Hepatic stellate cell (primary cell): ENCODE measurements at regions not wholly inside any gene's neighbourhood (a gene's known extent, or its start where the extent isn't known, plus 50 kb on each side); places are given as distances from the start of the nearest gene placed in this dataset.

Experiments
- DNase-seq: peaks from one replicate; pipeline ENCODE4 v3.0.0; 2011; ENCODE audit warnings: low spot score

- no peak for DNase-seq
Measured at GRCh38 chr2:199025146-199025545, 432.6 kb downstream of the SATB2 start.

- DNase-seq, result no peak
Measured at GRCh38 chr2:199024224-199024623, 433.5 kb downstream of the SATB2 start.

- peak; percentile 2 for DNase-seq
Measured at GRCh38 chr2:199019898-199020507, 437.7 kb downstream of the SATB2 start.

GRCh38 chr2:199018826-199019225 is 438.9 kb downstream of the SATB2 start:
- DNase-seq, result no peak

GRCh38 chr2:199015072-199015471 is 442.7 kb downstream of the SATB2 start:
- DNase-seq, result no peak

GRCh38 chr2:199014226-199014625 is 443.5 kb downstream of the SATB2 start:
- DNase-seq, result no peak

- DNase-seq, result no peak
Measured at GRCh38 chr2:199011908-199012307, 445.8 kb downstream of the SATB2 start.

GRCh38 chr2:198994678-198995077 is 463.1 kb downstream of the SATB2 start:
- no peak for DNase-seq

- DNase-seq, result no peak
Measured at GRCh38 chr2:198991431-198991830, 466.3 kb downstream of the SATB2 start.

- DNase-seq, result no peak
Measured at GRCh38 chr2:198975779-198976178, 482.0 kb downstream of the SATB2 start.

GRCh38 chr2:198973785-198974184 is 484.0 kb downstream of the SATB2 start:
- no peak for DNase-seq

- no peak for DNase-seq
Measured at GRCh38 chr2:198973181-198973580, 484.6 kb downstream of the SATB2 start.

GRCh38 chr2:198968545-198968944 is 489.2 kb downstream of the SATB2 start:
- DNase-seq, result no peak

GRCh38 chr2:198966269-198966668 is 491.5 kb downstream of the SATB2 start:
- no peak for DNase-seq

- no peak for DNase-seq
Measured at GRCh38 chr2:198961547-198961946, 496.2 kb downstream of the SATB2 start.

- DNase-seq, result no peak
Measured at GRCh38 chr2:198957181-198957580, 500.6 kb downstream of the SATB2 start.

GRCh38 chr2:198953328-198953727 is 504.4 kb downstream of the SATB2 start:
- no peak for DNase-seq

GRCh38 chr2:198950803-198951202 is 506.9 kb downstream of the SATB2 start:
- no peak for DNase-seq

GRCh38 chr2:198945496-198945895 is 512.2 kb downstream of the SATB2 start:
- no peak for DNase-seq

- no peak for DNase-seq
Measured at GRCh38 chr2:198930170-198930569, 527.6 kb downstream of the SATB2 start.

GRCh38 chr2:198928026-198928425 is 529.7 kb downstream of the SATB2 start:
- DNase-seq, result no peak

GRCh38 chr2:198917926-198918720 is 539.6 kb downstream of the SATB2 start:
- DNase-seq, result no peak

GRCh38 chr2:198917275-198917674 is 540.5 kb downstream of the SATB2 start:
- DNase-seq, result no peak
